NCI-H2196 (cell line): ENCODE measurements at regions not wholly inside any gene's neighbourhood (a gene's known extent, or its start where the extent isn't known, plus 50 kb on each side); places are given as distances from the start of the nearest gene placed in this dataset.
"Not testable (repeated sequence)": the region's sequence is repeated elsewhere in the genome, so short reads cannot be mapped to it uniquely, and the experiment has no call there.

ENCODE experiments used
- DNase-seq: peaks from one replicate; lab custom pipeline; 2025; ENCODE audit not compliant: unreplicated experiment; lab: John Stamatoyannopoulos, UW

GRCh38 chr12:42030588-42030987, 114.1 kb downstream of the GXYLT1 start:
- DNase-seq = no peak

GRCh38 chr12:42027546-42027945, 117.1 kb downstream of the GXYLT1 start:
- DNase-seq = no peak

- no peak for DNase-seq
Measured at GRCh38 chr12:42024495-42024830, 120.2 kb downstream of the GXYLT1 start.

GRCh38 chr12:42023733-42024494, 120.8 kb downstream of the GXYLT1 start:
- peak; percentile 63 for DNase-seq

- DNase-seq = not testable (repeated sequence)
Measured at GRCh38 chr12:42021937-42022336, 122.7 kb downstream of the GXYLT1 start.

- DNase-seq = no peak
Measured at GRCh38 chr12:42021469-42021868, 123.2 kb downstream of the GXYLT1 start.

GRCh38 chr12:42020226-42020625, 124.4 kb downstream of the GXYLT1 start:
- no peak for DNase-seq

- DNase-seq = no peak
Measured at GRCh38 chr12:42019746-42020145, 124.9 kb downstream of the GXYLT1 start.

GRCh38 chr12:42017051-42017450, 127.6 kb downstream of the GXYLT1 start:
- no peak for DNase-seq

GRCh38 chr12:42015051-42015461, 129.6 kb downstream of the GXYLT1 start:
- DNase-seq = no peak

- not testable (repeated sequence) for DNase-seq
Measured at GRCh38 chr12:42012501-42012900, 132.2 kb downstream of the GXYLT1 start.

GRCh38 chr12:42010715-42011114, 134.0 kb downstream of the GXYLT1 start:
- no peak for DNase-seq

GRCh38 chr12:42010257-42010656, 134.4 kb downstream of the GXYLT1 start:
- no peak for DNase-seq

GRCh38 chr12:42008996-42009395, 135.7 kb downstream of the GXYLT1 start:
- DNase-seq = no peak

- no peak for DNase-seq
Measured at GRCh38 chr12:42003031-42003430, 141.6 kb downstream of the GXYLT1 start.

- DNase-seq = no peak
Measured at GRCh38 chr12:42002563-42002962, 142.1 kb downstream of the GXYLT1 start.

- DNase-seq = no peak
Measured at GRCh38 chr12:41998436-41998835, 146.2 kb downstream of the GXYLT1 start.

- no peak for DNase-seq
Measured at GRCh38 chr12:41993283-41993682, 151.4 kb downstream of the GXYLT1 start.

- DNase-seq = no peak
Measured at GRCh38 chr12:41992692-41993215, 151.9 kb downstream of the GXYLT1 start.

GRCh38 chr12:41992022-41992421, 152.7 kb downstream of the GXYLT1 start:
- DNase-seq = no peak

- DNase-seq = no peak
Measured at GRCh38 chr12:41988715-41989114, 156.0 kb downstream of the GXYLT1 start.

GRCh38 chr12:41986513-41986912, 158.2 kb downstream of the GXYLT1 start:
- not testable (repeated sequence) for DNase-seq

- DNase-seq = no peak
Measured at GRCh38 chr12:41983856-41984255, 160.8 kb downstream of the GXYLT1 start.
